ENCODE measurements at regions not wholly inside any gene's neighbourhood (a gene's known extent, or its start where the extent isn't known, plus 50 kb on each side); places are given as distances from the start of the nearest gene placed in this dataset.

GRCh38 chr2:58425368-58425767 is 184.2 kb upstream of the FANCL start:
- TF ChIP-seq EZH2 (IDR thresholded peaks at IDR 0.05; ENCODE audit: insufficient read depth, poor library complexity, severe bottlenecking) (no peak), EZH2phosphoT487 (IDR thresholded peaks at IDR 0.05; ENCODE audit: insufficient read depth, low read depth) (no peak)

Data from GM23248 (cell line).